Retinal pigment epithelial cell (primary cell): ENCODE measurements at regions not wholly inside any gene's neighbourhood (a gene's known extent, or its start where the extent isn't known, plus 50 kb on each side); places are given as distances from the start of the nearest gene placed in this dataset.

Source experiments
- DNase-seq: peaks from one replicate; pipeline ENCODE4 v3.0.0-alpha.2; 2010; ENCODE audit warnings: low read depth
- H3K4me3 ChIP-seq: 2 replicates; pipeline ENCODE4 v1.5.1; 2011; ENCODE audit warnings: mild to moderate bottlenecking, low read length, control low read depth, moderate library complexity
- TF ChIP-seq, protein P1 (sequence below): conservative IDR thresholded peaks from 2 replicates; pipeline ENCODE4 v1.5.1; 2011; ENCODE audit warnings: low read depth, low read length, control low read depth, inconsistent platforms

DNA sequence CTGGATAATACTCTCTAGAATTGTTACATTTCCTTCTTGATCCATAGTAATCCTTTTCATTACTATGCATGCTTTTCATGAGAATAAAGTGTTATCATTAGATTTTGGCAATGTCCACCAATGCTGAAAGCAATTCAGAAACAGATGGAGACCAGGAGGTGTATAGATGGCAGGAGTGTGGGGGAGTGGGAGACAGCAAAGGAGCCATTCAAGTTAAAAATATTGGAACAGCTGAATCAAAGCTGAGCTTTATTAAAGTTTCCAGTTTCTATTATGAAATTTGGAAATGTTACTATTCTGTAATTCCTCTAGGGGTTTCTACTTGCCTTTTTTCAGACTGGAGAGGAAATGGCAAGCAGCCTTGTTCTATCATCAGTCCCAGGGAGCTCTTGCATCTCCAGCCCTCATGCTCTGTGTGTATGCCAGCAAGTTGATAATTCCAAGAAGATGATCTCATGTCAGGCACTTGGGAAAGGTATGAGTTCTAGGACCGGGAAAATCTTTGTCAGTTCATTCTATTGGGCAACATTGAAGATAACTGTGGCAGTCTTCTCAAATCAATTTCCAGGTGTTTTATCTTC, 228.0 kb downstream of the CD109 start:
- TF ChIP-seq, protein P1, sequence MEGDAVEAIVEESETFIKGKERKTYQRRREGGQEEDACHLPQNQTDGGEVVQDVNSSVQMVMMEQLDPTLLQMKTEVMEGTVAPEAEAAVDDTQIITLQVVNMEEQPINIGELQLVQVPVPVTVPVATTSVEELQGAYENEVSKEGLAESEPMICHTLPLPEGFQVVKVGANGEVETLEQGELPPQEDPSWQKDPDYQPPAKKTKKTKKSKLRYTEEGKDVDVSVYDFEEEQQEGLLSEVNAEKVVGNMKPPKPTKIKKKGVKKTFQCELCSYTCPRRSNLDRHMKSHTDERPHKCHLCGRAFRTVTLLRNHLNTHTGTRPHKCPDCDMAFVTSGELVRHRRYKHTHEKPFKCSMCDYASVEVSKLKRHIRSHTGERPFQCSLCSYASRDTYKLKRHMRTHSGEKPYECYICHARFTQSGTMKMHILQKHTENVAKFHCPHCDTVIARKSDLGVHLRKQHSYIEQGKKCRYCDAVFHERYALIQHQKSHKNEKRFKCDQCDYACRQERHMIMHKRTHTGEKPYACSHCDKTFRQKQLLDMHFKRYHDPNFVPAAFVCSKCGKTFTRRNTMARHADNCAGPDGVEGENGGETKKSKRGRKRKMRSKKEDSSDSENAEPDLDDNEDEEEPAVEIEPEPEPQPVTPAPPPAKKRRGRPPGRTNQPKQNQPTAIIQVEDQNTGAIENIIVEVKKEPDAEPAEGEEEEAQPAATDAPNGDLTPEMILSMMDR = no peak
- DNase-seq = no peak
- H3K4me3 ChIP-seq = no peak overlapping the region

DNA sequence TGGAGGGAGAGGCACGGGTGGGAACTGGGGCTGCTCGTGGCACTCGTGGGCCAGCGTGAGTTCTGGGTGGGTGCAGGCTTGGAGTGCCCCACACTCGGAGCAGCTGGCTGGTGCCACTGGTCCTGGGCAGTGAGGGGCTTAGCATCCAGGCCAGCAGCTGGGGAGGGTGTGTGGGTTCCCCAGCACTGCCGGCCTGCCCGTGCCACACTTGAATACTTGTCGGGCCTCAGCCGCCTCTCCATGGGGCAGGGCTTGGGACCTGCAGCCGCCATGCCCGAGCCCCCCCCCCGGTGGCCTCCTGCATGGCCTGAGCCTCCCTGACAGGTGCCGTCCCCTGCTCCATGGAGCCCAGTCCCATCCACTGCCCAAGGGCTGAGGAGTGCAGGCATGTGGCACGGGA, 207.2 kb downstream of the CD109 start:
- no peak for DNase-seq
- no peak overlapping the region for H3K4me3 ChIP-seq
- TF ChIP-seq, protein P1 = no peak

DNA sequence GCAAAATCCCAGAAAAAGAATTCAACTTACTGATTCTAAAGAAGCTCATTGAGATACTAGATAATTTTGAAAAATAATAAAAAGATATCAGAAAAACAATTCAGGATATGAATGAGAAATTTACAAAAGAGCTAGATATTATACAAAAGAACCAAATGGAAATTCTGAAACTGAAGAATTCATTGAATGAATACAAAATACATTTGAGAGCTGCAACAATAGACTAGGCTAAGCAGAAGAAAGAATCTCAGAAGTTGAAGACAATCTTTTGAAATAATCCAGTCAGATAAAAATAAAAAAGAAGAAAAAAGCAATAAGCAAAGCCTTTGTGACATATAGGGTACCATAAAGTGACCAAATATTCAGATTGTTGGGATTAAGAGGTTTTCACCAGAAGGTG, 206.0 kb downstream of the CD109 start:
- TF ChIP-seq, protein P1 = no peak
- DNase-seq = no peak
- no peak overlapping the region for H3K4me3 ChIP-seq

DNA sequence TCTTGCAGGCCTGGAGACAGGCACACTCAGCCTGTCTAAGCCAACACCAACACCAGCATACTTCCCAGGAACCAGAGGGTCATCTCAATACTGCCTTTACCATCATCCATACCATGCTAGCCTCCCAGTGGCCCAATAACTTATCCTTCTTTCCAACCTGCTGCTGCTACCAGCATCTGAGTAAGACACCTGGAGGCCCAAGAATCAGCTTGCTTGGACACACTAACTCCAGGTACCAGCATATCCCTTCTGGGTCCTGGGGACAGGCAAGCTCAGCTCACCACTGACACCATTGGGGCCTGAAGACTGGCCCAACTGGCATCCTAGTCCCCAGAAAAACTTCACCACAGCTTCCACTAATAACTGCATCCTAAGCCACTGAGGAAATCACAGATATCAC, 205.3 kb downstream of the CD109 start:
- DNase-seq = no peak
- H3K4me3 ChIP-seq = no peak overlapping the region
- TF ChIP-seq, protein P1 = no peak

DNA sequence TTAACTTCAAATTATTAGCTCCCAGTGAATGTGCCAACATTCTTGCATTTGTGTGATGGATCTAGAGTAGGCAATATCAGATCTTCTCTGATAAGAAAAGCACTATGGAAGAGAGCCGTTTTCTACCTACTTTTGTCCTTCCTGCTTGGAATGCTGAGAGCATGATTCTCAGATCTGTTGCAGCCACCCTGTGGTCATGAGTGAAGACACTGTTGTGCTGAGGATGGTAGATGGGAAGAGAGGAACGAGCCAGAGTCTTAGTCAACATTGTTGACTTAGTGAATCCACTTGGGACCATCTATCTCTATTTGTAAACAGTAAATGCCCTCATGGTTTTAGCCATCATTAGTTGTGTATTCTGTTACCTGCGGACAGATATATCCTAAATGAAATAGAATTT, 202.6 kb downstream of the CD109 start:
- H3K4me3 ChIP-seq = no peak overlapping the region
- TF ChIP-seq, protein P1 = no peak
- DNase-seq = no peak

DNA sequence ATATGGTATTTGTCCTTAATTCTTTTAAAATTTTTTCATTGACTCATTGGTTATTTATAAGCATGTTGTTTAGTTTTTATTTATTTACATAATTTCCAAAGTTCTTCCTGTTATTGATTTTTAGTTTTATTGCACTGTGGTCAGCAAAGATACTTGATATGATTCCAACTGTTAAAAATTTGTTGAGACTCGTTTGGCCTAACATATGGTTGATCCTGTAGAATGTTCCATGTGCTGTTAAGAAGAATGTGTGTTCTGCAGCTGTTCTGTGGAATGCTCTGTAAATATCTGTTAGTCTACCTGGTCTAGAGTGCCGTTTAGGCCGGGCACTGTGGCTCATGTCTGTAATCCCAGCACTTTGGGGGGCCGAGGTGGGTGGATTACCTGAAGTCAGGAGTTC, 197.7 kb downstream of the CD109 start:
- TF ChIP-seq, protein P1 = no peak
- DNase-seq = no peak
- H3K4me3 ChIP-seq = no peak overlapping the region

DNA sequence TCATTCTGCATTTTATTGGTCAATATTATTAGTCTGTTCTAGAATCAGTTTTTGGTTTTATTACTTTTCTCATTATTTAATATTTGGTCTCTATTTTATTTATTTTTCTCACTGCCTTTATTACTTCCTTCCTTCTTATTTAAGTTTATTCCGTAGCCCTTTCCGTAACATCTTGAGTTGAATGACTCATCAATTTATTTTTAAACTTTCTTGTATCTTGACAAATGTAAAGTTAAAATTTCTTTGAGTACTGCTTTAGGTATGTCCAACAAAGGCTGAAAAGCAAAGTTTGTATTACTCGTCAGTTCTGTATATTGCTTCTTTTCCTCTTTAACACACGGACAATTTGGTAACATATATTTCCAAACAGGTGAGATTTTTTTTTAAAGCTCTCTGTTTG, 192.0 kb downstream of the CD109 start:
- DNase-seq = no peak

More for the DNA sequence above, 192.0 kb downstream of the CD109 start:
- H3K4me3 ChIP-seq = no peak overlapping the region
- TF ChIP-seq, protein P1 = no peak
